GM12891 (cell line): ENCODE measurements at regions not wholly inside any gene's neighbourhood (a gene's known extent, or its start where the extent isn't known, plus 50 kb on each side); places are given as distances from the start of the nearest gene placed in this dataset.

Source experiments
- POLR2A ChIP-seq: IDR thresholded peaks from 2 replicates; pipeline ENCODE4 v1.6.1; 2011; ENCODE audit warnings: low read depth, low read length, control low read depth
- POLR2AphosphoS5 ChIP-seq: IDR thresholded peaks from 2 replicates; pipeline ENCODE4 v1.6.1; 2011; ENCODE audit warnings: low read depth, low read length, control low read depth
- TAF1 ChIP-seq: IDR thresholded peaks from 2 replicates; pipeline ENCODE4 v1.6.1; 2011; ENCODE audit warnings: low read depth, low read length, control low read depth

DNA sequence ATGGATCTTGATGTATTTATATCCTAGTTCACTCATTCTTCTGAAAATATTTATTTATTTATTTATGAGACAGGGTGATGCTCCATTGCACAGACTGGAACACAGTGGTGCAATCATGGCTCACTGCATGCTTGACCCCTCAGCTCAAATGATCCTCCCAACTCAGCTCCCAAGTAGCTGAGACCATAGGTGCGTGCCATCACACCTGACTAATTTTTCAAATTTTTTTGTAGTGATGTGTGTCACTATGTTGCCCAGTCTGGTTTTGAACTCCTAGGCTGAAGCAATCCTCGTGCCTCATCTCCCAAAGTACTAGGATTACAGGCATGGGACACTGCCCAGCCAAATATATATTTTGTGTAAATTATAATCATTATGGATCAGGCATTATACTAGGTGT lies 595.6 kb upstream of the ATP2B1 start:
- no peak for TF ChIP-seq POLR2AphosphoS5
- no peak for TF ChIP-seq POLR2A
- no peak for TF ChIP-seq TAF1
